ENCODE measurements at regions not wholly inside any gene's neighbourhood (a gene's known extent, or its start where the extent isn't known, plus 50 kb on each side); places are given as distances from the start of the nearest gene placed in this dataset.
"Not testable (repeated sequence)": the region's sequence is repeated elsewhere in the genome, so short reads cannot be mapped to it uniquely, and the experiment has no call there.

- not testable (repeated sequence) for H3K4me2 ChIP-seq (ENCODE audit: insufficient read depth, low read length, poor library complexity, severe bottlenecking); H2AFZ ChIP-seq (ENCODE audit: low read length); H2BK120ac ChIP-seq (ENCODE audit: low read depth, low read length); H3K18ac ChIP-seq (ENCODE audit: low read length); H2BK15ac ChIP-seq (ENCODE audit: low read length); H3K23ac ChIP-seq (ENCODE audit: low read depth, low read length, poor library complexity); H3K27me3 ChIP-seq (ENCODE audit: control insufficient read depth in 3 of 3, insufficient read depth in 3 of 3, low read depth in 1 of 3, low read length in 3 of 3); H3K27ac ChIP-seq (replicated peaks; ENCODE audit: low read length); H3K4me1 ChIP-seq (ENCODE audit: control insufficient read depth in 2 of 2, insufficient read depth in 1 of 2, low read depth in 1 of 2, low read length in 2 of 2); H3K4me3 ChIP-seq (ENCODE audit: low read length in 2 of 2); H3K36me3 ChIP-seq (replicated peaks in 1 of 2; ENCODE audit: control insufficient read depth in 2 of 2, insufficient read depth in 2 of 2, low read length in 2 of 2); H3K9ac ChIP-seq (ENCODE audit: low read depth, low read length, poor library complexity); H3K79me1 ChIP-seq (ENCODE audit: low read depth, low read length); H3K14ac ChIP-seq (ENCODE audit: low read length); H3K9me3 ChIP-seq (replicated peaks in 1 of 2; ENCODE audit: control insufficient read depth in 2 of 2, insufficient read depth in 1 of 2, low read depth in 1 of 2, low read length in 2 of 2); H4K91ac ChIP-seq (ENCODE audit: low read depth, low read length, poor library complexity); H2BK12ac ChIP-seq (ENCODE audit: low read length); DNase-seq (ENCODE audit: low spot score); H2AK5ac ChIP-seq (ENCODE audit: low read depth, low read length); H4K8ac ChIP-seq (ENCODE audit: low read depth, low read length); H2BK5ac ChIP-seq (ENCODE audit: low read length); H3K4ac ChIP-seq (ENCODE audit: low read length)
- no CpG with 5 or more reads among the region's 22 CpGs for WGBS, 2 donors (ENCODE audit: extremely low coverage in 2 of 2, insufficient read length in 2 of 2, insufficient replicate concordance in 1 of 2)
These were observed 885.8 kb upstream of the ATXN8OS start for GRCh38 chr13:69221633-69222498.

GRCh38 chr13:69213396-69213795, 894.2 kb upstream of the ATXN8OS start:
- Histone ChIP-seq H2AFZ (ENCODE audit: low read length) (no peak overlapping the region), H4K91ac (ENCODE audit: low read depth, low read length, poor library complexity) (no peak overlapping the region), H3K18ac (ENCODE audit: low read length) (no peak overlapping the region), H2BK120ac (ENCODE audit: low read depth, low read length) (no peak overlapping the region), H3K14ac (ENCODE audit: low read length) (no peak overlapping the region), H3K79me1 (ENCODE audit: low read depth, low read length) (no peaks in the 10 kb centered on the region), H3K27me3 (ENCODE audit: control insufficient read depth in 3 of 3, insufficient read depth in 3 of 3, low read depth in 1 of 3, low read length in 3 of 3) (no peaks in the 10 kb centered on the region), H2BK12ac (ENCODE audit: low read length) (no peak overlapping the region), H3K36me3 (replicated peaks in 1 of 2; ENCODE audit: control insufficient read depth in 2 of 2, insufficient read depth in 2 of 2, low read length in 2 of 2) (no peaks in the 10 kb centered on the region), H2BK15ac (ENCODE audit: low read length) (no peak overlapping the region), H3K9ac (ENCODE audit: low read depth, low read length, poor library complexity) (no peak overlapping the region), H3K4me2 (ENCODE audit: insufficient read depth, low read length, poor library complexity, severe bottlenecking) (no peak overlapping the region), H3K9me3 (replicated peaks in 1 of 2; ENCODE audit: control insufficient read depth in 2 of 2, insufficient read depth in 1 of 2, low read depth in 1 of 2, low read length in 2 of 2) (no peaks in the 10 kb centered on the region), H2AK5ac (ENCODE audit: low read depth, low read length) (no peak overlapping the region), H3K4me1 (ENCODE audit: control insufficient read depth in 2 of 2, insufficient read depth in 1 of 2, low read depth in 1 of 2, low read length in 2 of 2) (no peaks in the 10 kb centered on the region), H3K23ac (ENCODE audit: low read depth, low read length, poor library complexity) (no peak overlapping the region), H2BK5ac (ENCODE audit: low read length) (no peak overlapping the region), H3K27ac (replicated peaks; ENCODE audit: low read length) (no peak overlapping the region), H4K8ac (ENCODE audit: low read depth, low read length) (no peak overlapping the region), H3K4me3 (ENCODE audit: low read length in 2 of 2) (no peak overlapping the region), H3K4ac (ENCODE audit: low read length) (no peak overlapping the region)
- DNase-seq (ENCODE audit: low spot score), result no peak
- WGBS, 2 donors (ENCODE audit: extremely low coverage in 2 of 2, insufficient read length in 2 of 2, insufficient replicate concordance in 1 of 2), result no CpG with 5 or more reads among the region's 4 CpGs

- Histone ChIP-seq H3K23ac (ENCODE audit: low read depth, low read length, poor library complexity) (no peak overlapping the region), H4K91ac (ENCODE audit: low read depth, low read length, poor library complexity) (no peak overlapping the region), H3K18ac (ENCODE audit: low read length) (no peak overlapping the region), H3K4ac (ENCODE audit: low read length) (no peak overlapping the region), H3K14ac (ENCODE audit: low read length) (no peak overlapping the region), H2BK120ac (ENCODE audit: low read depth, low read length) (no peak overlapping the region), H3K36me3 (replicated peaks in 1 of 2; ENCODE audit: control insufficient read depth in 2 of 2, insufficient read depth in 2 of 2, low read length in 2 of 2) (no peaks in the 10 kb centered on the region), H2AK5ac (ENCODE audit: low read depth, low read length) (no peak overlapping the region), H2BK5ac (ENCODE audit: low read length) (no peak overlapping the region), H3K4me2 (ENCODE audit: insufficient read depth, low read length, poor library complexity, severe bottlenecking) (no peak overlapping the region), H3K27me3 (ENCODE audit: control insufficient read depth in 3 of 3, insufficient read depth in 3 of 3, low read depth in 1 of 3, low read length in 3 of 3) (no peaks in the 10 kb centered on the region), H2AFZ (ENCODE audit: low read length) (no peak overlapping the region), H3K4me1 (ENCODE audit: control insufficient read depth in 2 of 2, insufficient read depth in 1 of 2, low read depth in 1 of 2, low read length in 2 of 2) (no peaks in the 10 kb centered on the region), H2BK12ac (ENCODE audit: low read length) (no peak overlapping the region), H3K4me3 (ENCODE audit: low read length in 2 of 2) (no peak overlapping the region), H3K9ac (ENCODE audit: low read depth, low read length, poor library complexity) (no peak overlapping the region), H3K27ac (replicated peaks; ENCODE audit: low read length) (no peak overlapping the region), H2BK15ac (ENCODE audit: low read length) (no peak overlapping the region), H3K9me3 (replicated peaks in 1 of 2; ENCODE audit: control insufficient read depth in 2 of 2, insufficient read depth in 1 of 2, low read depth in 1 of 2, low read length in 2 of 2) (no peaks in the 10 kb centered on the region), H4K8ac (ENCODE audit: low read depth, low read length) (no peak overlapping the region), H3K79me1 (ENCODE audit: low read depth, low read length) (no peaks in the 10 kb centered on the region)
- no peak for DNase-seq (ENCODE audit: low spot score)
- WGBS, 2 donors (ENCODE audit: extremely low coverage in 2 of 2, insufficient read length in 2 of 2, insufficient replicate concordance in 1 of 2), result no CpG with 5 or more reads among the region's 2 CpGs
These were observed 903.0 kb upstream of the ATXN8OS start for GRCh38 chr13:69204620-69205019.

GRCh38 chr13:69202996-69203395, 904.6 kb upstream of the ATXN8OS start:
- no peaks in the 10 kb centered on the region for H3K36me3 ChIP-seq (replicated peaks in 1 of 2; ENCODE audit: control insufficient read depth in 2 of 2, insufficient read depth in 2 of 2, low read length in 2 of 2)
- H3K4me3 ChIP-seq (ENCODE audit: low read length in 2 of 2), result no peak overlapping the region
- no CpG with 5 or more reads among the region's 1 CpG for WGBS, 2 donors (ENCODE audit: extremely low coverage in 2 of 2, insufficient read length in 2 of 2, insufficient replicate concordance in 1 of 2)

More at GRCh38 chr13:69202996-69203395, 904.6 kb upstream of the ATXN8OS start:
- no peak overlapping the region for H4K8ac ChIP-seq (ENCODE audit: low read depth, low read length)
- H3K18ac ChIP-seq (ENCODE audit: low read length), result no peak overlapping the region
- H3K4me1 ChIP-seq (ENCODE audit: control insufficient read depth in 2 of 2, insufficient read depth in 1 of 2, low read depth in 1 of 2, low read length in 2 of 2), result peaks cover 0 to 4% of the 10 kb centered on the region in 2 donors
- H3K9ac ChIP-seq (ENCODE audit: low read depth, low read length, poor library complexity), result no peak overlapping the region
- H2BK15ac ChIP-seq (ENCODE audit: low read length), result no peak overlapping the region
- H3K79me1 ChIP-seq (ENCODE audit: low read depth, low read length), result no peaks in the 10 kb centered on the region
- no peak overlapping the region for H3K27ac ChIP-seq (replicated peaks; ENCODE audit: low read length)
- no peaks in the 10 kb centered on the region for H3K27me3 ChIP-seq (ENCODE audit: control insufficient read depth in 3 of 3, insufficient read depth in 3 of 3, low read depth in 1 of 3, low read length in 3 of 3)
- H4K91ac ChIP-seq (ENCODE audit: low read depth, low read length, poor library complexity), result no peak overlapping the region
- H3K9me3 ChIP-seq (replicated peaks in 1 of 2; ENCODE audit: control insufficient read depth in 2 of 2, insufficient read depth in 1 of 2, low read depth in 1 of 2, low read length in 2 of 2), result no peaks in the 10 kb centered on the region
- no peak overlapping the region for H3K23ac ChIP-seq (ENCODE audit: low read depth, low read length, poor library complexity)
- H2BK120ac ChIP-seq (ENCODE audit: low read depth, low read length), result no peak overlapping the region
- no peak overlapping the region for H2BK12ac ChIP-seq (ENCODE audit: low read length)
- H2BK5ac ChIP-seq (ENCODE audit: low read length), result no peak overlapping the region
- H3K4ac ChIP-seq (ENCODE audit: low read length), result no peak overlapping the region
- H3K4me2 ChIP-seq (ENCODE audit: insufficient read depth, low read length, poor library complexity, severe bottlenecking), result no peak overlapping the region
- H3K14ac ChIP-seq (ENCODE audit: low read length), result no peak overlapping the region
- no peak overlapping the region for H2AK5ac ChIP-seq (ENCODE audit: low read depth, low read length)
- no peak overlapping the region for H2AFZ ChIP-seq (ENCODE audit: low read length)
- peak; percentile 1 for DNase-seq (ENCODE audit: low spot score)
